HG03432 (cell line): ENCODE measurements at regions not wholly inside any gene's neighbourhood (a gene's known extent, or its start where the extent isn't known, plus 50 kb on each side); places are given as distances from the start of the nearest gene placed in this dataset.

Source experiments
- ATAC-seq: cut with Tn5 transposase; IDR thresholded peaks from one replicate; pipeline ENCODE4 v1.9.1; 2021; ENCODE audit warnings: mild to moderate bottlenecking, moderate library complexity; ENCODE audit not compliant: unreplicated experiment

DNA sequence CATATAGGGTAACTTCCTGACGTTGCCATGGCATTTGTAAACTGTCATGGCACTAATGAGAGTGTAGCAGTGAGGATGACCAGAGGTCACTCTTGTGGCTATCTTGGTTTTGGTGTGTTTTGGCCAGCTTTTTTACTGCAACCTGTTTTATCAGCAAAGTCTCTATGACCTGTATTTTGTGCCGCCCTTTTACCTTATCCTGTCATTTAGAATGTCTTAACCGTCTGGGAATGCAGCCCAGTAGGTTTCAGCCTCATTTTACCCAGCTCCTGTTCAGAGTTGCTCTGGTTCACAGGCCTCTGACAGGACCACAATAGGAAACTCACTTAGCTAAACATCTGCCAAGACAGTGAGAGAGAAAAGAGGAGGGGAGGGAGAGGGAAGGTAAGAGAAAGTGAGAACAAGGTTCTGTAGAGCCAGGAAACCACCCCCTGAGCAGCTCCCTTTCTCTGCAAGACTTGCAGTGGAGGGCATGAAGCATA, 64.8 kb upstream of the PLEKHG3 start:
- ATAC-seq = peak; percentile 77

DNA sequence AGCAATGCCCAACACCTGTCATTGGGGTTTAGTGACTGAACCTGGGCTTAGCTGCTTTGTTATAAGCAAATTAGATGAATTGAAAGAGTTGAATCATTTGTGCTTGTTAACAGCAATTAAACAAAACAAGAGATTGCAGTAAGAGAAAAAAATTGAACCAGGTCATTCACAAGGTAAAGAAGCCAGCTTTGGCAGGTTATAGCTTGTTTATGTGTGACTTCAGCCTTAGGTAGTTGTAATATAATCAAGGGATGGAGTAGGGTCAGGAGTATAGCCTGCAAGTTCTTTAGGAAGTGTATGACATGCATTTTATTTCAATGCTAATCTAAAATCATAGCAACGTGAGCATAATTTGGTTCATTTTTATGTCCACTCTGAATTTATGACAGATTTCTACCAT, 63.4 kb upstream of the PLEKHG3 start:
- ATAC-seq = no peak

DNA sequence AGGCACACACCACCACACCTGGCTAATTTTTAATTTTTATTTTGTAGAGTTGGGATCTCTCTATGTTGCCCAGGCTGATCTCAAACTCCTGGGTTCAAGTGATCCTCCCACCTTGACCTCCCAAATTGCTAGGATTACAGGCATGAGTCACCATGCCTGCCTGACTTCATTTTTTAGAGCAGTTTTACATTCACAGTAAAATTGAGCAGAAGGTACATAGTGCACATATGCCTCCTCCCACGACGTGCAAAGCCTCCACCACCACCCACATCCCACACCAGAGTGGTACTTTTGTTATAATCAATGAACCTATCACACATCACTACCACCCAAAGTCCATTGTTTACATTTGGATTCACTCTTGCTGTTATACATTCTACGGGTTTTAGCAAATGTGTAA, 62.5 kb upstream of the PLEKHG3 start:
- ATAC-seq = no peak

DNA sequence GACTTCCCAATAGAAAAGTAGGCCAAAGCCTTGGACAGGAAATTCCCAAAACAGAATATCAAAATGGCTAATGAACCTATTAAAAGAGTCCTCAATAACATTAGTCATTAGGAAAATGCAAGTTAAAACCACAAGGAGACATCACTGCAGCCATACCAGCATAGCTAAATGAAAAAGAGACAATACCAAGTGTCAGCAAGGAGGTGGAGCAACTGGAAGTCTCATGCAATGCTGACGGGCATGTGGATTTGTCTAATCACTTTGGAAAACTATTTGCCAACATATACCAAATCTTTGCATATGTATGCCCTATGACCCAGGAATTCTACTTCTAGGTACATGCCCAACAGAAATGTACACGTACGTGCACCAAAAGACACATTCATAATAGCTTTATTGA, 60.5 kb upstream of the PLEKHG3 start:
- no peak for ATAC-seq

DNA sequence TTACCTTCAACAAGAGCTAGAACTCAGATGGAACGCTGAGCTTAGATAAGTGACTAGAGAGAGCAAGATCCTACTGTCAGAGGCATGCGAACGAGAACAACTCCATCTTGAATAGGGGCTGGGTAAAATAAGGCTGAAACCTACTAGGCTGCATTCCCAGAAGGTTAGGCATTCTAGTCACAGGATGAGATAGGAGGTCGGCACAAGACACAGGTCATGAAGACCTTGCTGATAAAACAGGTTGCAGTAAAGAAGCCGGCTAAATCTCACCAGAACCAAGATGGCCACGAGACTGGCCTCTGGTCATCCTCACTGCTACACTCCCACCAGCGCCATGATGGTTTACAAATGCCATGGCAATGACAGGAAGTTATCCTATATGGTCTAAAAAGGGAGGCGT, 59.6 kb upstream of the PLEKHG3 start:
- no peak for ATAC-seq

DNA sequence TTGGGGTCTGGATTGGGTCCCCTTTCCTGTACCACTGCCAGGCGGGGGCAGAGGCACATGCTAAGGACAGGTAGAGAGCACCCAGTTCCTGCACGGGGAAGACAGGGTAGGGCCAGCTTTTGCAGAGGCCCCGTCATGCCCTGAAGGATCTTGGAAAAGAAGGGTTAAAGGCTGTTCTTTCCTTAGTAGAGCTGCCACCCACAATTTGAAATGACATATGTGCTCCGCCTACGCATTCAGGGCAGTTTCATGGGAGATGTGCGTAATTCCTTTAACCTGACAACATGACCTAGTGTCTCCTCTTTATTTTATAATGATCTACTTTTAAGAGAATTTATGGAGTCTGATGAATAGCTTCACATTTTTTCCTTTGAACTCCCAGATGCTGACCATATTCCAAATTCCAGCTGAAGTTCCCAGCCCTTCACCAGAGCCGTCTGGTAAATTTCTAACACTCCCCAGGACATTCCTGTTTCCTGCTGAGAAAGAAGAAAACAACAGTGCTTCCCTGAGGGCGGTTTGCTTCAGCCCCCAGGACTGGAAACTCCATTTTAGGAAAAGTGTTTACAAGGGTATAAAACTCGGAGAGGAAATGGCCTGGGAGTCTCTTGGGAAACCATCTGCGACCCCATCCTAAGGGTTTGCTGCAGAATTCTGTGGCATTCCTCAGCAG, 58.9 kb upstream of the PLEKHG3 start:
- no peak for ATAC-seq

DNA sequence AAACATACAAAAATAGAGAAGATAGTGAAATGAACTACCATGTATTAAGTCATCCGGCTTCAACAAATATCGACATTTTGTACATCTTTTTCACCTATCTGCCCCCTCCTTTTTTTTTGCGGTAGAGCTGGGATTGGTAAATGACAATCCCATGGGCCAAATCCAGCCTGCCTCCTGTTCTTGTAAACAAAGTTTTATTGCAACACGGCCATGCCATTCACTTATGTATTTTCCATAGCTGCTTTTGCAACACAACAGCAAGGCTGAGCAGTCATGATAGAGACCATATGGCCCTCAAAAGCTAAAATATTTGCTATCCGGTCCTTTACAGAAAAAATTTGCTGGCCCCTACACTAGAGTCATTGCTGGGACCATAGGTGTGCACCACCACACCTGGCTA, 58.1 kb upstream of the PLEKHG3 start:
- no peak for ATAC-seq

DNA sequence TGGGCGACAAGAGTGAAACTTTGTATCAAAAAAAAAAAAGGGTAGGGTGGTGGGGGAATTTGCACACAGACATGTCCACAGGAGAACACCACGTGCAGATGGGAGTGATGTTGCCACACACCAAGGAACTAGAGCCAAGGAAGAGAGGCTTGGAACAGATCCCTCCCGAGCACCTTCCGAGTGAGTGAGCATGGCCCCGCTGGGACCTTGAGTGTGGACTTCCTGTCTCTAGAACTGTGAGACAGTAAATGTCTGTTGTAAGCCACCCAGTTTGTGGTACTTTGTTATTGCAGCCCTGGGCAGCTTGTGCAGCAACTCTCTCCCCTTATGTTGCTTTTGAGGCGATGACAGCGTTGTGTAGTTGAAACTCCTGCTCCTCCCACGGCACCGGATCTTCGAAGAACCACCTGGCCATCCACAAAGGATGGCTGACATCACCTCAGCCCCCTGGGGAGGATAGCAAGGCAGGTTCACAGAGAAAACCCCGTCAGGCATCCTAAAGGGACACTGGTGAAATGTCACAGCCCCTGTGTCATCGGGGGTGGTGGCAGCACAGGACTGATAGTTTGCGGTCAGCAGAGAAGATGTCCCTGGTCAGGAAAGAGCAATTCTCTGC, 54.7 kb upstream of the PLEKHG3 start:
- no peak for ATAC-seq

DNA sequence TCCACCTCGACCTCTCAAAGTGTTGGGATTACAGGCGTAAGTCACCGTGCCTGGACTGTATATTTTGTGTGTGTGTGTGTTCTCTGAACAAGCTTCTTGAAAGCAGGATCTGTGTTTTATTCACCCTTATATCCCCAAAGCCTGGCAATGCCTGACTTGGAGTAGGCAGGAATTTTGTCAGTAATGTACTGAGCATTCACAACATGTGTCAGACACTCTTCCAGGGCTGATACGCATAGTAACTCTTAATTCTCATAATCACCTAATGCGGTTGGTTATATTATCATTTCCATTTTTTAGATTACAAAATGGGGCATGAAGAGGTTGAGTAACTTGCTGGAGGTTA, 50.4 kb upstream of the PLEKHG3 start:
- ATAC-seq = no peak

DNA sequence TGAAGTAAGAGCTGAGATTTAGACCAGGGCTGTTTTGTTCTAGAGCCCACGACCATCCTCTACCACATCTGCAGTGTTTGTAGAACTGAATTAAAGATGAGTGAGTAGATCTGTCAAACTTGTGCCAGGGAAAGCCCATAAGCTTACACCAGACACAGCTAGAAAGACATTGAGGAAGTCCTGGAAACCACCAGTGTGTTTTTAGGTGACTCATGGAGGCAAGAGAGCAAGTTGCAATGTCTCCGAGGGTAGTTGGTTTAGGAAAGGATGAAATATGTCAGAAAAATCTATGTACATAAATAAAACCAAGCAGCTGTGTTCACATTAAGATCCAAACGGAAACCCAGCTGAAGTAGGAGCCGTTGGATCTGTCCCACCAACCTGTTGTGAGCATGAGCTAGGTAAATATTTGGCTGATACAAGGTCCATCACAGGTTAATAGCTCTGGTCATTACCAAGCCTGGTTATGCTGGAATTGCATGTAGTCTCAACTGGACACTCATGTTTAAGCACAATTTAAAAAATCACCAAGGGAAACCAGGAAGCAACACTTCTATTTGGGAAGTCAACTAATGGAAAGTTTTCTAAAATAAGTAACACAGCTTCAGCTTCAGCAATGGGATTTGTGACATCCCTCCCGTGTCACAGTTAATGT, 49.9 kb upstream of the PLEKHG3 start:
- peak; percentile 57 for ATAC-seq
